ENCODE measurements at regions not wholly inside any gene's neighbourhood (a gene's known extent, or its start where the extent isn't known, plus 50 kb on each side); places are given as distances from the start of the nearest gene placed in this dataset.

- H3K27ac ChIP-seq (ENCODE audit: insufficient read depth, low read depth, low read length) = no peak overlapping the region
- no TSS peak for BruUV-seq (replicated peaks)
- ChIA-PET CTCF (no interaction called here), POLR2A (no interaction called here)
- no peaks in the 10 kb centered on the region for H3K27me3 ChIP-seq (ENCODE audit: control insufficient read depth in 2 of 2, insufficient read depth in 2 of 2, low read length in 2 of 2)
- no peaks in the 10 kb centered on the region for H3K4me1 ChIP-seq (ENCODE audit: control insufficient read depth, extremely low read depth, insufficient read depth, low read length)
- no peak overlapping the region for H2AFZ ChIP-seq (ENCODE audit: low read depth, low read length)
- no peak overlapping the region for H3K4me2 ChIP-seq (ENCODE audit: insufficient read depth, low read length)
- H3K9me3 ChIP-seq (replicated peaks; ENCODE audit: control insufficient read depth, insufficient read depth, low read length) = no peaks in the 10 kb centered on the region
- H4K20me1 ChIP-seq (replicated peaks; ENCODE audit: control insufficient read depth, extremely low read depth, insufficient read depth, low read length) = no peaks in the 10 kb centered on the region
- intact Hi-C loops (cut with micrococcal nuclease) = no loop called here
- H3K9me1 ChIP-seq (replicated peaks; ENCODE audit: control insufficient read depth, extremely low read depth, insufficient read depth, low read length) = no peaks in the 10 kb centered on the region
- H3K4me3 ChIP-seq (replicated peaks in 1 of 3; ENCODE audit: insufficient read depth in 1 of 3, low read depth in 1 of 3, low read length in 3 of 3) = no peak overlapping the region
- H3K36me3 ChIP-seq (ENCODE audit: control insufficient read depth in 2 of 2, extremely low read depth in 1 of 2, insufficient read depth in 2 of 2, low read length in 2 of 2) = no peaks in the 10 kb centered on the region
- no peak overlapping the region for H3K9ac ChIP-seq (replicated peaks; ENCODE audit: extremely low read depth, insufficient read depth, low read length)
- no peak for FAIRE-seq
- dilution Hi-C loops (cut with MboI; ENCODE audit: extremely low pct_ligation_motif_present, low sequenced_read_pairs) = no loop called here
- TF ChIP-seq POLR2AphosphoS5 (IDR thresholded peaks at IDR 0.05; ENCODE audit: insufficient read depth, low read depth, low read length) = no peak
- no peak for TF ChIP-seq JUN (IDR thresholded peaks at IDR 0.05; ENCODE audit: borderline replicate concordance, insufficient read depth, insufficient read length, low read depth)
- no peak for TF ChIP-seq POLR2A (IDR thresholded peaks at IDR 0.05; ENCODE audit: low read depth, low read length)
- no peak for DNase-seq (ENCODE audit: low read depth, low spot score)
- no peaks in the 10 kb centered on the region for H3K79me2 ChIP-seq (ENCODE audit: control insufficient read depth, insufficient read depth, low read length)
Observed at GRCh38 chr3:66755924-66756323, 242.2 kb upstream of the KBTBD8 start.

- ChIA-PET CTCF (no interaction called here), POLR2A (no interaction called here)
- H3K27me3 ChIP-seq (ENCODE audit: control insufficient read depth in 2 of 2, insufficient read depth in 2 of 2, low read length in 2 of 2) = no peaks in the 10 kb centered on the region
- H3K9me3 ChIP-seq (replicated peaks; ENCODE audit: control insufficient read depth, insufficient read depth, low read length) = no peaks in the 10 kb centered on the region
- intact Hi-C loops (cut with micrococcal nuclease) (no loop called here), dilution Hi-C loops (cut with MboI; ENCODE audit: extremely low pct_ligation_motif_present, low sequenced_read_pairs) (no loop called here)
- H3K9me1 ChIP-seq (replicated peaks; ENCODE audit: control insufficient read depth, extremely low read depth, insufficient read depth, low read length) = no peaks in the 10 kb centered on the region
- H3K79me2 ChIP-seq (ENCODE audit: control insufficient read depth, insufficient read depth, low read length) = no peaks in the 10 kb centered on the region
- no peak for FAIRE-seq
- no peaks in the 10 kb centered on the region for H3K4me1 ChIP-seq (ENCODE audit: control insufficient read depth, extremely low read depth, insufficient read depth, low read length)
- no peak overlapping the region for H3K4me3 ChIP-seq (replicated peaks in 1 of 3; ENCODE audit: insufficient read depth in 1 of 3, low read depth in 1 of 3, low read length in 3 of 3)
- H3K27ac ChIP-seq (ENCODE audit: insufficient read depth, low read depth, low read length) = no peak overlapping the region
- no peak overlapping the region for H3K4me2 ChIP-seq (ENCODE audit: insufficient read depth, low read length)
- DNase-seq (ENCODE audit: low read depth, low spot score) = no peak
- H2AFZ ChIP-seq (ENCODE audit: low read depth, low read length) = no peak overlapping the region
- H3K9ac ChIP-seq (replicated peaks; ENCODE audit: extremely low read depth, insufficient read depth, low read length) = no peak overlapping the region
- TF ChIP-seq POLR2A (IDR thresholded peaks at IDR 0.05; ENCODE audit: low read depth, low read length) (no peak), GATA2 (IDR thresholded peaks at IDR 0.05; ENCODE audit: insufficient read depth, insufficient read length, low read depth, low read length) (no peak), MAX (IDR thresholded peaks at IDR 0.05; ENCODE audit: insufficient read depth, insufficient read length) (no peak), FOS (IDR thresholded peaks at IDR 0.05; ENCODE audit: borderline replicate concordance, insufficient read depth, low read length) (no peak), CTCF (IDR thresholded peaks at IDR 0.05; ENCODE audit: extremely low read depth in 1 of 2, insufficient read depth in 1 of 2, low read depth in 1 of 2, low read length in 2 of 2) (no peak), JUN (IDR thresholded peaks at IDR 0.05; ENCODE audit: borderline replicate concordance, insufficient read depth, insufficient read length, low read depth) (no peak), MYC (IDR thresholded peaks at IDR 0.05; ENCODE audit: low read depth, low read length) (no peak), EZH2 (IDR thresholded peaks at IDR 0.05; ENCODE audit: borderline replicate concordance, low read depth, low read length, severe bottlenecking) (no peak), POLR2AphosphoS5 (IDR thresholded peaks at IDR 0.05; ENCODE audit: insufficient read depth, low read depth, low read length) (no peak)
- H4K20me1 ChIP-seq (replicated peaks; ENCODE audit: control insufficient read depth, extremely low read depth, insufficient read depth, low read length) = no peaks in the 10 kb centered on the region
- H3K36me3 ChIP-seq (ENCODE audit: control insufficient read depth in 2 of 2, extremely low read depth in 1 of 2, insufficient read depth in 2 of 2, low read length in 2 of 2) = no peaks in the 10 kb centered on the region
- BruUV-seq (replicated peaks) = no TSS peak
Observed at GRCh38 chr3:66756468-66757036, 241.6 kb upstream of the KBTBD8 start.

All from endothelial cell of umbilical vein (primary cell).